ENCODE measurements at regions not wholly inside any gene's neighbourhood (a gene's known extent, or its start where the extent isn't known, plus 50 kb on each side); places are given as distances from the start of the nearest gene placed in this dataset.
A peak's percentile ranks its signal among the peaks of the same experiment; 100 is the strongest.

DNA sequence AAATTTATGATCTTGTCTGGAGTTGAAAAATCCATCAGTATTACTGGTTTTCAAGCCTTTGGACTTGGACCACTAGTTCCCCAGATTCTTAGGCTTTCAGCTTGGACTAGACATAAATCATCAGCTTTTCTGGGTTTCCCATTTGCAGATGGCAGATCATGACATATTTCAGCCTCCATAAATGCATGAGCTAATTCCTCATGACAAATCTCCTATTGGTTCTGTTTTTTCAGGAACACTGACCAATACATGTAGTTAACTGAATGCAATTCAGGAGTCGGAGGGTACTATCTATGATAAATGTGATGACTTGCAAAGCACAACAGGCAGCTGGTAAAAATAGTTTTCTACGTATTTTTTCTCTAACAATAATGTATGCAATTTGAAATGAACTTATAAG is 635.6 kb downstream of the TRAM1L1 start:
- no peak for FAIRE-seq
- no peak for DNase-seq (ENCODE audit: low spot score)

DNA sequence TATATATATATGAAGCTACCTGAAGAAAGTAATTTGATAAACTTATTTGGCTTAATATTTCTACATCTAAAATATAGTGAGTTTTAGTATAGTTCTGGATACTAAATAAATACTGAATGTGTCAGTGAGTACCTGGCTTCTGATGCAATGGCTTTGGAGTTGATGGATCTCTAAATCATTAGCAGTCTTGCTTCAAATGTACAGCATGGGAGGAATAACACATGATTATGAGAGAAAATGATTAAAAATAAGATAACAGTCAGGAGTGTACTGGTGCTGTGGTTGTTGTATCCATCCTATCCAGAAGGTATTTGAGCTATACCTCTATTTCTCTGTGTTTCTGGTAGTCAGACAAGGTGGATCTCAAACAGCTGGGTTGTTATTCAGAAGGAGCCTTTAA is 641.3 kb downstream of the TRAM1L1 start:
- FAIRE-seq (no peak), DNase-seq (ENCODE audit: low spot score) (no peak)

DNA sequence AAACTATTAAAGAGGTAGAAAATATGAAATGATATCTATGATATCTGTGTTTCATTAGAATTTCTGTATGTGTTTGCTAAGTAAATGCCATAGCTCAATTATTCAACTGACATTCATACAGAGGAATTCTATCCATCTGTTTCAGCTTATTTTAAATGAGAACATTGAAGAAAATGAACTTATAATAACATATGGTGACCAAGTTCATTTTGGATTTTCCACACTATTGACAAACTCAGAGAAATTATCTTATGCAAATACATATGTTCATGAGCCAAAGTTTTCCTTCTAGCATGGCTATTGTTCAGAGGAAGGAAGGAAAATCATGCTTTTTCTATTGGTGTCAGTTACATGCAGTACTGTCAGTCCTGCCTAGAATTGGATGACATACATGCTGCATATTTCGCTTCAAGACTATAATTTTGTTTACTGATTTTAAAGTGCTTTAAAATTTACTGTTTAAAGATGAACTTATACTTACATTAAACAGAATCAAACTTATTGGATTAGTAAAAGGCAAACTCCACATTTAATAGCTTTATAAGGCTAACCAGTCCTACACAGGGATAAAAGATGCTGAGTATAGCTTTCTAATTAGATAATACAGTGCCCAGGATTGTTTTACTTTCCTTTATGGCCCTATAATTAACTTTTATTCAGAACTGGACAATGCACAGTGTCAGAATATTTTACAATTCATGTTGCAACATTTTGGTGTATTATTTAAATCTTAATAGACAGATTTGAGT is 646.2 kb downstream of the TRAM1L1 start:
- DNase-seq (ENCODE audit: low spot score) (no peak), FAIRE-seq (no peak)

- no peak for DNase-seq (ENCODE audit: low spot score)
- no peak for FAIRE-seq
Observed at GRCh38 chr4:116438417-116438816, 647.0 kb downstream of the TRAM1L1 start.

DNA sequence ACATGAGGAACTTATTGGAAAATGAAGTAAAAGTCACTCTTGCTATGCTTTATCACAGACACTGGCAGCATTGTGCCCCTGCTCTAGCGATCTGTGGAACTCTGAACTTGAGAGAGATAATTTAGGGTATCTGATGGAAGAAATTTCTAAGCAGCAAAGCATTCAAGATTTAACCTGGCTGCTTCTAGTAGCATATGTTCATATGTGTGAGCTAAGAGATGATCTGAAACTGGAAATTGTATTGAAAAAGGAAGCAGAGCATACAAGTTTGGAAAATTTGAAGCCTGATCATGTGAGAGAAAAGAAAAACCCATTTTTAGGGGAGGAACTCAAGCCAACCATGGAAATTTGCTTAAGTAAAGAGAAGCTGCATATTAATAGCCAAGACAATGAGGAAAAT is 657.7 kb downstream of the TRAM1L1 start:
- FAIRE-seq, result no peak

DNA sequence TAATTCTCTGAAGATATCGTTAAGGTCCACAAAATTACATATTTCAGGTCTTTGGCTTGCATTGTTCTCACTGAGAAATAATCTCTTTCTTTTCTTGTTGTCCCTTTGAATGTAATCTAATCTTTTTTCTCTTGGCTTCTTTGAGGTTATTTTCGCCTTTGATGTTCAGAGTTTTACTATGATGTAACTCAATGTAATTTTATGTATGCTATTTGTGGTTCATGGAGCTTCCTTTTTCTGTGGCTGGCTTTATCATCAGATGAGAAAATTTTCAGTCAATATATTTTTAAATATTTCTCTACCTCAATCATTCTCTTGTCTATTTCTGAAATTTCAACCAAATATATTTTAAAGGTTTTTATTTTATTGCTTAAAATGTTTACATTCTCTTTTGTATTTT is 672.2 kb downstream of the TRAM1L1 start:
- FAIRE-seq, result no peak

More for the DNA sequence above, 657.7 kb downstream of the TRAM1L1 start:
- DNase-seq (ENCODE audit: low spot score), result no peak

DNA sequence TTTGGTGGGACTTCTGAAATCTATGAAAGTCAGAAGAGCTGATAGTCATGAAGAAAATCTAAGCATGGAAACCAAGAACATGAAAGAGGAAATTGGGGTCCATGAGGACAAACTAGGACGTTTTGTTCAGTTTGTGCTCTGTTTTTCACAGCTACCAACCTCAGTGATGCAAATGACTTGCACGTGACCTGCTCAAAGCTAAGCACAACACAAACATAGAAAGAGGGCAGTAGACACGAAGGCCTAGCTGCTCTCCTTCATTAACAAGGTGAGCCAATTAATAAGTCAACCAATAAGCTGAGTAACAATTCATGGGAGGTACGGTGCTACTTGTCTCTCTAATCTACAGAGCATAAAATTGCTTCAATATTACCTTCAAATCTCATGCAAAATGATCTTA is 684.1 kb downstream of the TRAM1L1 start:
- no peak for FAIRE-seq
- DNase-seq (ENCODE audit: low spot score), result no peak

More for the DNA sequence above, 672.2 kb downstream of the TRAM1L1 start:
- no peak for DNase-seq (ENCODE audit: low spot score)

GRCh38 chr4:116400480-116400879 is 684.9 kb downstream of the TRAM1L1 start:
- no peak for DNase-seq (ENCODE audit: low spot score)
- FAIRE-seq, result no peak

GRCh38 chr4:116397714-116398113 is 687.7 kb downstream of the TRAM1L1 start:
- FAIRE-seq (no peak), DNase-seq (ENCODE audit: low spot score) (no peak)

GRCh38 chr4:116397291-116397690 is 688.1 kb downstream of the TRAM1L1 start:
- FAIRE-seq (no peak), DNase-seq (ENCODE audit: low spot score) (no peak)

- no peak for FAIRE-seq
- no peak for DNase-seq (ENCODE audit: low spot score)
Observed at GRCh38 chr4:116395408-116395807, 690.0 kb downstream of the TRAM1L1 start.

DNA sequence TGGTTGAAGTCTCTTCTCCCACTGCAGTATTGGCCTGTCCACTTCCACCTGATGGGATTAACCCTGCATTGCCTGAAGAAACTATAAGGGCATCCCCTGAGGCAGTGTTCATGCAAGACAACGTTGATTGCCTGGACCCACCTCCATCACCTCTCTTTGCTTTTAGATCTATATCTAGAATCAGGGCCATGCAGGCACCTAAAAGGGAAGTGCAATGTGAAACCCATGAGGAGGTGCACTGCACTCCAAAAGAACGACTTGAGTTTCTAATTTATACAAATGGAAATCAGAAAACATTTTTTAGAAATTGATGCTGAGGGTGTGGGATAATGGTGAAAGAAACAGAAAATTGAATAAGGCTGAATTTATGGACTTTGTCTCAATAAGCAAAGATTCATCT is 694.4 kb downstream of the TRAM1L1 start:
- DNase-seq (ENCODE audit: low spot score), result no peak
- no peak for FAIRE-seq

- no peak for FAIRE-seq
Observed at GRCh38 chr4:116389139-116389538, 696.2 kb downstream of the TRAM1L1 start.

DNA sequence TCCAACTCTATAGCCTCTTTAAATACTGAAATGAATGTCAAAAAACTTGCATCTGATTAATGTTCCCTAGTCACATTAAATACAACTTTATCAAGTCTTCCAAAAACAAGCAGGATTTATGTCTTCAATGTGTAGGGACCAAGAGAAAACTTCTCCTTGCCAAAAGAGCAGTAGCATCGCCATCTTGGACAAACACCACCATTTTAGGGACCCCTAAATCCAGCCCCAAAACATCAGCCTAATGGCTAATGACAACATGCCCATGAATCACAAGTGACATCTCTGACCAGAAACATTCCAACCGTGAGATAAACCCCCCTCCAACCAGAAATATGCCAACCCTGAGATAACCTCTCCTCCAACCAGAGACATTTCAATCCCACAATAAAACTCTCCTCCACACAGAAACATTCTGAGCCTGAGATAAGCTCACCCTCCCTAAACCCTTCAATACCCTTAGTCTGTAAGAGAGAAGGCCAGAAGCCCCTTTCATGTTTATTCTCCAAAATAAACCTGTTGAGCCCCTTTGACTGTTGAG is 697.4 kb downstream of the TRAM1L1 start:
- no peak for FAIRE-seq
- DNase-seq (ENCODE audit: low spot score), result no peak

More at GRCh38 chr4:116389139-116389538, 696.2 kb downstream of the TRAM1L1 start:
- no peak for DNase-seq (ENCODE audit: low spot score)

DNA sequence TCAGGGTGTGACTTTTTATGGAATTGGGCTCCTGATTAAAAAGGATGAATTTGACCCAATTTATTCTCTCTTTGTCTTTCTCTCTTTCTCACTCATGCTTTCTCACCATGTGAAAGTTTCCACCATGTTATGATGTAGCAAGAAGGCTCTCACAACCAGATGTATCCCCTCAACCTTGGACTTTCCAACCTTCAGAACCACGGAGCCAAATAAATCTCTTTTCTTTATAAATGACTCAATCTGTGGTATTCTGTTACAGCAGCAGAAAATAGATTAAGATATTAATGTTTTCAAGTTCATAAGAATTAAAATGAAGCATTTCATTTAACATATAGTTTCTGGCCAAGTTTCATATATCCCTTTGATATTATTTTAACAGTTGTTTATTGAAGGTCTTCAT is 698.5 kb downstream of the TRAM1L1 start:
- DNase-seq (ENCODE audit: low spot score) (no peak), FAIRE-seq (no peak)

DNA sequence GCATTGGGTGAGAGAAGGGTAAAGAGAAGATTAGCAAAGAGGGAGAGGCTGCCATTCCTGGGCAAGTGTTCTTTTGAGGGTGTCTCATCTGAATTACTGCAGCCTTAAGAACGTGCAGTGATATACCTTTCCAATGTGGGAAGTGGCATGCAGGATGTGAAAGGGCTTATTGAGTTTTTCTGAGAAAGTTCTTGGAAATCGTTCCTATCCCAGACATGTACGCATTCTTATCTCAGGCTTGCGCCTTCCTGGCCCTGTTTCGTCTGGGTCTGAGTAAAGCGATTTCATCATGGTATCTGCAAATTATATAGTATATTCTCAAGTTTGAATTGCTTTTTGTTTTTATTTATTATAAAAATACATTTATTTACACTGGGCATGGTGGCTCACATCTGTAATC is 699.8 kb downstream of the TRAM1L1 start:
- FAIRE-seq (no peak), DNase-seq (ENCODE audit: low spot score) (no peak)

- no peak for DNase-seq (ENCODE audit: low spot score)
- no peak for FAIRE-seq
Observed at GRCh38 chr4:116374815-116375214, 710.6 kb downstream of the TRAM1L1 start.

GRCh38 chr4:116362583-116362982 is 722.8 kb downstream of the TRAM1L1 start:
- FAIRE-seq (no peak), DNase-seq (ENCODE audit: low spot score) (no peak)

DNA sequence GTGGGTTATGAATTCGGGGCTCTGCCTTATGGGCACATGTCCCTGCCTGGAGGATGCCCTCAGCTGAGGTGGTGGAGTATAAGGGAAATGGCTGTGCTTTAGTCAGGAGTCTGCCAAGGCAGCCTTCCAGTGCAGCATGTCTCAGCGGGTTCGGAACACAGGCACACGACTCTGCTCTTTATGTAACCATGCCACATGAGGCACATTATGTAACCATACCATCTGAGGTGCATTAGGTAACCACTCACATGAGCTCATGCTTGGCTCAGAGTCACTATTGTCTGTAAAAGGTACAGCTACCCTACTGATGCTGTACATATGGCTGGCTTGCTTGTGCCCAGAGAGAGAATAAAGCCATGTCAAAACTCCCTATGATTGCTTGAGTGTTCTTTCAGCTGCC is 723.6 kb downstream of the TRAM1L1 start:
- DNase-seq (ENCODE audit: low spot score) (no peak), FAIRE-seq (no peak)

GRCh38 chr4:116358633-116359222 is 726.6 kb downstream of the TRAM1L1 start:
- peak; percentile 67 for DNase-seq (ENCODE audit: low spot score)
- FAIRE-seq, result peak; percentile 71

GRCh38 chr4:116357758-116358157 is 727.6 kb downstream of the TRAM1L1 start:
- DNase-seq (ENCODE audit: low spot score) (peak; percentile 26), FAIRE-seq (peak; percentile 55)

GRCh38 chr4:116346750-116347149 is 738.6 kb downstream of the TRAM1L1 start:
- DNase-seq (ENCODE audit: low spot score) (no peak), FAIRE-seq (no peak)

DNA sequence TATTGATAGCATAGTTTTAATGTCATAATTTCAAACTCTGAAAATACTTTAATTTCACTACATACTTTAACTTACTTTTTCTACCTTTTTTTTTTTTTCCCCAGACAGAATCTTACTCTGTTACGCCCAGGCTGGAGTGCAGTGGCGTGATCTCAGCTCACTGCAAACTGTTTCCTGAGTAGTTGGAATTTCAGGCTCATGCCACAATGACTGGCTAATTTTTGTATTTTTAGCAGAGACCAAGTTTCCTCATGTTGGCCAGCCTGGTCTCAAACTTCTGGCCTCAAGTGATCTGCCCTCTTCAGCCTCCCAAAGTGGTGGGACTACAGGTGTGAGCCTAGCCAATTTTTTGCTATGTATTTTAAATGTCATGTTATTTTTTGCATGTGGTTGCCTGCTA is 741.6 kb downstream of the TRAM1L1 start:
- DNase-seq (ENCODE audit: low spot score), result no peak
- FAIRE-seq, result no peak

Measured in urothelium cell line (cell line).